ENCODE measurements at regions not wholly inside any gene's neighbourhood (a gene's known extent, or its start where the extent isn't known, plus 50 kb on each side); places are given as distances from the start of the nearest gene placed in this dataset.
"Not testable (repeated sequence)": the region's sequence is repeated elsewhere in the genome, so short reads cannot be mapped to it uniquely, and the experiment has no call there.

DNA sequence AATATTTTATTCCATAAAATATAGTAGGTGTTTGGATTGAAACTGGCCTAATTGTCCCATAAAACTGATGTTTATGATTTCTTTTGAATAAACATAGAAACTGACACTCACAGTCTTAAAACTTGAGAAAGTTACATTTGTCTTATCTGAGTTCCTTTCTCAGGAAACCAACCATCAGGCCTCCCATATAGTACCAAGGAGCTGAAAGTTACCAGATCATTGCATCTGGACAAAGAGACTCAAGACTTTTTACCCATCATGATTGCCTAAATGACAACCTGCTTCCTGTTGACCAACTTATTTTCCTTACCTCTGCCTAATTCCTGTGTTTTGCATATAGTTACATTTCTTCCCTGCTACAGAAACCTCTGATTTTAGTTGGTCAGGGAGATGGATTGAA, 137.0 kb upstream of the XPO1 start:
- no peak for DNase-seq
- ATAC-seq: no peak

GRCh38 chr2:61671561-61672315, 133.6 kb upstream of the XPO1 start:
- no peak for DNase-seq

DNA sequence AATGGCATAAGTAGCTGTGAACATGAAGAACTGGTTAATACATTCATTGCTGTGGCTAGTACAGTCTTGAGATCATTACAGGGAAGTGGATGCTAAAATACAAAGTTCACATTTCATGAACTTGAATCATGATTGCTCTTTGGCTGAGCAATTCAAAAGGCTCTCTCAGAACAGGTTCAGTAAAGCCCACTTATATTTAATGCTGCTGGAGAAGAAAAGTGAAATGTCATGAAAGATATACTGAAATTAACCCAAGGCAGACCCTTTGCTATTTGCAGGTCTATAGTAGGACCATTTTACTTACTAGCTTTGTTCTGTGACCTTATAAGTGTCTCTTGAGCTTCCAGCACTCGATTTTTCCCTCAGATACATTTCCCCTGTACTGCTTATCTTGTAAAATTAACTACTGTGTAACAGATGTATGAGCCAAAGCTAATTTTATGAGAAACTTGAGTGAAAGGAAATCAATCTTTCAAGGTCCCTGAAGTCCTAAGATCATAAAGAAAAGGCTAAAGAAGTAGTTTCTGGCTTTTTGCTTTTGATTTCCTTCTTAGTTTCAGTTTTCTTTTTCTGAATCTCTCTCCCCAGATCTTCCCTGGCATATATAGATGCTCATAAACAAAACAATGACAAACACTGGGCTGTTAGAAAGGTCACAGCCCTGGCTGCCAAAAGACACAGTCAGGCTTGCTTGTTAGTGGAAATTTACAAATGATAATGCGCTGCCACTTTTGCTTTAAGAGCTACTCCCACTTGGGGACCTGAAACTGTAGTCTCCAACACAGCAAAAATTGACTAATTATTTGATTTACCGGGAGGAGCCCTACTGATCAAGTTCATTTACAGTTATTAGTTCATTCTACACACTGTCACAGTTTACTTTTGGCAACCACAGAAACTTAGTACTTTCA, 132.7 kb upstream of the XPO1 start:
- ATAC-seq (peak; percentile 87), DNase-seq (no peak)

More at GRCh38 chr2:61671561-61672315, 133.6 kb upstream of the XPO1 start:
- no peak for ATAC-seq

GRCh38 chr2:61664190-61664589, 126.0 kb upstream of the XPO1 start:
- ATAC-seq: no peak

GRCh38 chr2:61662990-61663389, 124.8 kb upstream of the XPO1 start:
- ATAC-seq: peak; percentile 49
- DNase-seq: no peak

More at GRCh38 chr2:61664190-61664589, 126.0 kb upstream of the XPO1 start:
- no peak for DNase-seq

- no peak for ATAC-seq
Measured at GRCh38 chr2:61660511-61661388, 122.6 kb upstream of the XPO1 start.

DNA sequence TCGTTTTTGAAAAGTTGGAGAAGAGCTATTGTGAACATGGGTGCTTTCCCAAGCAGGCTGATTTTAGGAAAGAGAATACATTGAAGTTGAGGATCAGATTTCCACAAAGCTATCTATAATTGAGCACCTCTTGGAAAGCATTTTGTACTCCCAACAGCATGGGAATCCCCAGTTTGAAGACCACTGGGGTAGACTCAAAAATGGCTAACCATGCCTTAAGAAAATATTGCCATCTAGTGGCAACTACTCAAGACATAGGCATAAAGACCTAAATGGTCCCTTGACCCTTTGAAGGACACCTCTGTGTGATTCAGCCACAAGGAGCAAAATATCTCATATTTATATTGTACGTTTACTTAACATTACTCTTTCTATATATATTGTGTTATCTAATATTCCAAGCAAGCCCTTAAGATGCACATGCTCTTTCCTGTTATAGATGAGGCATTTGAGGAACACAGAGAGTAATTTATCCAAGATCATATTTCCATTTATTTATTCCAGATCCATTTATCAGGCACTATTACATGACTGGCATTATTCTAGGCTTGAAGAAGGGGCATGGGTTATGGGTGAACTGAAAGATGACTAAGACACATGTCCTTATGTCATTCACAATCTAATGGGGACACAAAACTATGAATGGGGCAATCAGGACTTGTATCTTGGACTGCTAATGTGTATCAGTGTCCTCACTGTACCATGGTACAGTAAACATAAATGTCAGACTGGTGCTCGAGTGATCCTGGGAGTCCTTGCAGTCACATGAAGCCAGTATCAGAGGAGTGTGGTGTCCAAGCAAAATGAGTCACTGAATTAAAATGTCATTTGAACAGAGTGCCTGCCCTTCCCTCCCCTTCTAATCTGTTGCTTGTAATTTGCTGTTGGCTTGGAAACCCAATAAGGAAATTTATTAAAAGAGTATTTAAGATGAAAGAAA, 121.0 kb upstream of the XPO1 start:
- DNase-seq (no peak), ATAC-seq (no peak)

More at GRCh38 chr2:61660511-61661388, 122.6 kb upstream of the XPO1 start:
- no peak for DNase-seq

GRCh38 chr2:61649946-61650345, 111.8 kb upstream of the XPO1 start:
- not testable (repeated sequence) for DNase-seq, ATAC-seq

GRCh38 chr2:61649021-61649420, 110.9 kb upstream of the XPO1 start:
- ATAC-seq (no peak), DNase-seq (no peak)

GRCh38 chr2:61647044-61647443, 108.9 kb upstream of the XPO1 start:
- DNase-seq (no peak), ATAC-seq (no peak)

DNA sequence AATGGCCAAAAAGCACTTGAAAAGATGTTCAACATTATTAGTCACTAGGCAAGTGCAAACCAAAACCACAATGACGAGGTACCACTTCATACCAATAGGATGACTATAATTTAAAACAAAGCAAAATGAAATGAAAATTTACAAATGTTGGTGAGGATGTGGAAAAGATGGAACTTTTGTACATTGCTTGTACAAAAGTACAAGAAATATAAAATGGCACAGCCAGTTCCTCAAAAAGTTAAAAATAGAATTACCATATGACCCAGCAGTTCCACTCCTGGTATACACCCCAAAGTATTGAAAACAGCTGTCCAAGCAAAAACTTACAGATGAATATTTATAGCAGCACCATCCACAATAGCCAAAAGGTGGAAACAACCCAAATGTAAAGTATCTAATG, 107.8 kb upstream of the XPO1 start:
- no peak for ATAC-seq
- DNase-seq: no peak

GRCh38 chr2:61643153-61643552, 105.0 kb upstream of the XPO1 start:
- not testable (repeated sequence) for ATAC-seq

GRCh38 chr2:61640406-61640805, 102.2 kb upstream of the XPO1 start:
- ATAC-seq (no peak), DNase-seq (no peak)

More at GRCh38 chr2:61643153-61643552, 105.0 kb upstream of the XPO1 start:
- DNase-seq: not testable (repeated sequence)

DNA sequence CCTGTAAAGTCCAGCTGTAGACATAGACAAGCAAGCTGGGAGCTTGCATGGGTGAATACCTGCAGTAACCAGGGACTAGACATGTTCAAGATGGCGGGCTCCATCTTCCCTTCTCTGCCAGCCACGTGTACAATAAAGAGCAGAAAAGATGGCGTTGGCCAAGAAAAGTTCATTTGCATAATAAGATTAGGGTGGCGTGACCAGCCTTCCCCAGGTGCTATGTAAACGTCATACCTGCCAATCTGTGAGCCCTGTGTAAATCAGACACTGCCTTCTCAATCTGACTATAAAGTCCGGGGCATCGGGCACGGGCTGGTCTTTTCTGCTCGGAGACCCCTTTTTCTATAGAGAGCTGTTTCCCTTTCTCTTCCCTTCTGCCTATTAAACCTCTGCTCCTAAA, 101.6 kb upstream of the XPO1 start:
- ATAC-seq: no peak
- DNase-seq: no peak

GRCh38 chr2:61636686-61637085, 98.5 kb upstream of the XPO1 start:
- no peak for ATAC-seq

DNA sequence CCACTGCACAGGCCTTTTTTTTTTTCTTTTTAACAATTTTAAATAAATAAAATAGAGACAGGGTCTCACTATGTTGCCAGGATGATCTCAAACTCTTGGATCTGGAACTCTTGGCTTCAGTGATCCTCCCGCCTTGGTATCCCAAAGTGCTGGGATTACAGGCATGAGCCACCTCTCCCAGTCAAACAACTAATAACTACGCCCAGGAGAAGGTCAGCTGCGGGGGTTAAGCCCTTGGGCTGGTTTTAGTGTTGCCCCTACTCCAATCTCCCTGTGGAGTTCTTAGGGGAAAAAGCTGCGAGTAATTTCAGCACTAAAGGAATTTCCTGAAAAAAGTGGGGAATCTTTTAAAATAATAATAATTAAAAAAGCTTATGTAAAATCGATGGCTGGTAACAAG, 96.4 kb upstream of the XPO1 start:
- DNase-seq (no peak), ATAC-seq (no peak)

More at GRCh38 chr2:61636686-61637085, 98.5 kb upstream of the XPO1 start:
- no peak for DNase-seq

GRCh38 chr2:61633250-61633649, 95.1 kb upstream of the XPO1 start:
- DNase-seq: no peak
- ATAC-seq: no peak

GRCh38 chr2:61632276-61633169, 94.4 kb upstream of the XPO1 start:
- ATAC-seq (no peak), DNase-seq (no peak)

GRCh38 chr2:61631321-61631720, 93.2 kb upstream of the XPO1 start:
- DNase-seq (no peak), ATAC-seq (no peak)

- no peak for DNase-seq
Measured at GRCh38 chr2:61626827-61627226, 88.7 kb upstream of the XPO1 start.

More at GRCh38 chr2:61626827-61627226, 88.7 kb upstream of the XPO1 start:
- ATAC-seq: no peak

Data from stimulated activated naive CD8-positive, alpha-beta T cell treated with anti-CD3 and anti-CD28 coated beads, Interleukin-15, Interleukin-2, amounts not matched to agents 100 U/mL and 50 U/mL, for 24 hours (primary cell).